ENCODE measurements at regions not wholly inside any gene's neighbourhood (a gene's known extent, or its start where the extent isn't known, plus 50 kb on each side); places are given as distances from the start of the nearest gene placed in this dataset.

GRCh38 chr3:68447885-68448284 is 484.5 kb downstream of the TAFA4 start:
- TF ChIP-seq, protein P1, sequence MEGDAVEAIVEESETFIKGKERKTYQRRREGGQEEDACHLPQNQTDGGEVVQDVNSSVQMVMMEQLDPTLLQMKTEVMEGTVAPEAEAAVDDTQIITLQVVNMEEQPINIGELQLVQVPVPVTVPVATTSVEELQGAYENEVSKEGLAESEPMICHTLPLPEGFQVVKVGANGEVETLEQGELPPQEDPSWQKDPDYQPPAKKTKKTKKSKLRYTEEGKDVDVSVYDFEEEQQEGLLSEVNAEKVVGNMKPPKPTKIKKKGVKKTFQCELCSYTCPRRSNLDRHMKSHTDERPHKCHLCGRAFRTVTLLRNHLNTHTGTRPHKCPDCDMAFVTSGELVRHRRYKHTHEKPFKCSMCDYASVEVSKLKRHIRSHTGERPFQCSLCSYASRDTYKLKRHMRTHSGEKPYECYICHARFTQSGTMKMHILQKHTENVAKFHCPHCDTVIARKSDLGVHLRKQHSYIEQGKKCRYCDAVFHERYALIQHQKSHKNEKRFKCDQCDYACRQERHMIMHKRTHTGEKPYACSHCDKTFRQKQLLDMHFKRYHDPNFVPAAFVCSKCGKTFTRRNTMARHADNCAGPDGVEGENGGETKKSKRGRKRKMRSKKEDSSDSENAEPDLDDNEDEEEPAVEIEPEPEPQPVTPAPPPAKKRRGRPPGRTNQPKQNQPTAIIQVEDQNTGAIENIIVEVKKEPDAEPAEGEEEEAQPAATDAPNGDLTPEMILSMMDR (IDR thresholded peaks at IDR 0.05), result no peak
- TF ChIP-seq POLR2A (IDR thresholded peaks at IDR 0.05) (no peak), POLR2AphosphoS5 (IDR thresholded peaks at IDR 0.05; ENCODE audit: insufficient read depth in 1 of 2, low read depth in 1 of 2) (no peak)

Data from vagina (tissue), 2 donors.